ENCODE measurements at regions not wholly inside any gene's neighbourhood (a gene's known extent, or its start where the extent isn't known, plus 50 kb on each side); places are given as distances from the start of the nearest gene placed in this dataset.
"Not testable (repeated sequence)": the region's sequence is repeated elsewhere in the genome, so short reads cannot be mapped to it uniquely, and the experiment has no call there.

- not testable (repeated sequence) for DNase-seq
These were observed 51.6 kb upstream of the MAP4K4 start for GRCh38 chr2:101645886-101646285.

GRCh38 chr2:101644842-101645383 is 52.6 kb upstream of the MAP4K4 start:
- DNase-seq = no peak

GRCh38 chr2:101643004-101643524 is 54.4 kb upstream of the MAP4K4 start:
- no peak for DNase-seq

- DNase-seq = no peak
These were observed 58.5 kb upstream of the MAP4K4 start for GRCh38 chr2:101638817-101639605.

- DNase-seq = no peak
These were observed 59.3 kb upstream of the MAP4K4 start for GRCh38 chr2:101638181-101638711.

- no peak for DNase-seq
These were observed 67.1 kb upstream of the MAP4K4 start for GRCh38 chr2:101630224-101630949.

- no peak for DNase-seq
These were observed 69.5 kb upstream of the MAP4K4 start for GRCh38 chr2:101628030-101628392.

GRCh38 chr2:101627285-101628029 is 70.0 kb upstream of the MAP4K4 start:
- no peak for DNase-seq

- DNase-seq = not testable (repeated sequence)
These were observed 71.7 kb upstream of the MAP4K4 start for GRCh38 chr2:101625814-101626213.

GRCh38 chr2:101625387-101625786 is 72.1 kb upstream of the MAP4K4 start:
- no peak for DNase-seq

- DNase-seq = no peak
These were observed 72.7 kb upstream of the MAP4K4 start for GRCh38 chr2:101624706-101625332.

GRCh38 chr2:101623031-101623521 is 74.4 kb upstream of the MAP4K4 start:
- DNase-seq = no peak

GRCh38 chr2:101622210-101623030 is 75.1 kb upstream of the MAP4K4 start:
- DNase-seq = no peak

- no peak for DNase-seq
These were observed 78.3 kb upstream of the MAP4K4 start for GRCh38 chr2:101619191-101619591.

- peak; percentile 40 for DNase-seq
These were observed 79.7 kb upstream of the MAP4K4 start for GRCh38 chr2:101617796-101618195.

GRCh38 chr2:101617188-101617587 is 80.3 kb upstream of the MAP4K4 start:
- peak; percentile 72 for DNase-seq

GRCh38 chr2:101614127-101614759 is 83.3 kb upstream of the MAP4K4 start:
- DNase-seq = no peak

GRCh38 chr2:101613056-101613704 is 84.3 kb upstream of the MAP4K4 start:
- DNase-seq = no peak

GRCh38 chr2:101612019-101612418 is 85.5 kb upstream of the MAP4K4 start:
- no peak for DNase-seq

GRCh38 chr2:101610750-101611315 is 86.7 kb upstream of the MAP4K4 start:
- DNase-seq = no peak

Measured in kidney glomerular epithelial cell (primary cell).